T-cell (primary cell): ENCODE measurements at regions not wholly inside any gene's neighbourhood (a gene's known extent, or its start where the extent isn't known, plus 50 kb on each side); places are given as distances from the start of the nearest gene placed in this dataset.

Source experiments
- ATAC-seq, 4 experiments: fragments of 200-7000 bp in 3 of 4; fragments of 150-1000 bp in 1 of 4; cut with Tn5 transposase; replicated peaks in 1 of 4; 1 replicate in 3 of 4; 2 replicates in 1 of 4; pipeline ENCODE4 v1.10.0; 2021; ENCODE audit warnings: moderate library complexity in 3 of 4, mild to moderate bottlenecking in 2 of 4, moderate number of reproducible peaks in 1 of 4
- CTCF ChIA-PET, 2 donors: fragments of 300-600 bp; sonication (Branson Sonifier 250); formaldehyde crosslinking; loops; one replicate each; lab custom pipeline; 2022; ENCODE audit warnings: antibody characterized with exemption in 2 of 2; lab: Charles Lee
- POLR2A ChIA-PET, 2 donors: fragments of 300-600 bp; sonication (Branson Sonifier 250); formaldehyde crosslinking; loops; one replicate each; lab custom pipeline; 2022; ENCODE audit warnings: antibody characterized with exemption in 2 of 2; lab: Charles Lee
- DNase-seq, 35 experiments: peaks; one replicate each; pipeline versions ENCODE4 v3.0.0 to v3.0.0-alpha.2; 2013 to 2023
- H3K27ac ChIP-seq: one replicate; pipeline ENCODE4 v1.5.1; 2013; ENCODE audit warnings: low read length
- H3K27me3 ChIP-seq, 2 experiments: replicated peaks in 1 of 2; 1 replicate in 1 of 2; 2 replicates in 1 of 2; pipeline versions ENCODE4 v1.6.1 to v1.7.0; 2013; ENCODE audit warnings: low read length in 1 of 2, mixed read lengths in 1 of 2; ENCODE audit not compliant: control insufficient read depth in 2 of 2, insufficient read depth in 2 of 2; ENCODE audit errors: extremely low read depth in 1 of 2
- H3K36me3 ChIP-seq, 2 donors: 1 replicate in 1 of 2; 2 replicates in 1 of 2; pipeline versions ENCODE4 v1.6.1 to v1.7.0; 2013; ENCODE audit warnings: low read length in 1 of 2; ENCODE audit not compliant: control insufficient read depth in 2 of 2, insufficient read depth in 1 of 2; ENCODE audit errors: extremely low read depth in 1 of 2
- H3K4me1 ChIP-seq, 2 experiments: 1 replicate in 1 of 2; 2 replicates in 1 of 2; pipeline versions ENCODE4 v1.6.1 to v1.7.0; 2013; ENCODE audit warnings: low read length in 2 of 2, mixed read lengths in 1 of 2; ENCODE audit not compliant: insufficient read depth in 2 of 2, control insufficient read depth in 1 of 2; ENCODE audit errors: extremely low read depth in 1 of 2
- H3K4me3 ChIP-seq, 2 donors: 1 replicate in 1 of 2; 2 replicates in 1 of 2; pipeline versions ENCODE4 v1.5.1 to v1.7.0; 2013; ENCODE audit warnings: mild to moderate bottlenecking in 2 of 2, low read length in 1 of 2, moderate library complexity in 1 of 2; ENCODE audit not compliant: control insufficient read depth in 1 of 2; ENCODE audit errors: extremely low read depth in 1 of 2
- H3K9me3 ChIP-seq: 2 replicates; pipeline ENCODE4 v1.7.0; 2013
- H3K27ac Mint-ChIP-seq, 2 donors: one replicate each; pipeline ENCODE4 v1.8.0; 2020 to 2021; ENCODE audit warnings: mild to moderate bottlenecking in 2 of 2, mixed read lengths in 2 of 2
- H3K27me3 Mint-ChIP-seq, 2 donors: one replicate each; pipeline ENCODE4 v1.8.0; 2021 to 2022; ENCODE audit warnings: mixed read lengths in 2 of 2
- H3K36me3 Mint-ChIP-seq: one replicate; pipeline ENCODE4 v1.8.0; 2021; ENCODE audit warnings: mixed read lengths
- H3K4me1 Mint-ChIP-seq, 3 donors: one replicate each; pipeline ENCODE4 v1.8.0; 2020 to 2022; ENCODE audit warnings: mixed read lengths in 3 of 3, mild to moderate bottlenecking in 1 of 3
- H3K4me3 Mint-ChIP-seq, 3 donors: one replicate each; pipeline ENCODE4 v1.8.0; 2020 to 2022; ENCODE audit warnings: mild to moderate bottlenecking in 3 of 3, mixed read lengths in 3 of 3, moderate library complexity in 3 of 3
- H3K9me3 Mint-ChIP-seq, 3 donors: one replicate each; pipeline ENCODE4 v1.8.0; 2020 to 2022; ENCODE audit warnings: mixed read lengths in 3 of 3
- WGBS: methylation state at CpG from one replicate; pipeline ENCODE4 v1.1.5; 2013; ENCODE audit warnings: missing lambda C conversion rate; ENCODE audit not compliant: insufficient coverage; 5-methylcytosine and 5-hydroxymethylcytosine counted together

DNA sequence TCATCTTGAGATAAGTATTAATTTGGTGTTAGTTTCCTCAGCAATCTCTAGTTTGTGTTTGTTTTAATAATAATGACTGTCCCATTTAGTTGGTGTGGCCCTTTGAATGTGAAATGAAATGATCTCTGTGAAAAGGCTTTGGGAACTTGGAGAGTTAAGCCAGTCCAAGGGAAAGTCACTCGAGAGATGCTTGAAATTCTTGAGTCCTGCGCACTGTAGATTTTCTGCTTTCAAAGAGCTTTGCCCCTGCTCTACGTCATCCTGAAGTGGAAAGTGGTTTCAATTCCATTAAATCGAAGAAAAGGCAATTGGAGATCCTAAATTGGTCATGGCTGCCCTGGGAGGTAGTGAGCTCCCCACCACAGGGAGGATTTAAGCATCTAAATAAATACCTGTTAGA, 403.8 kb downstream of the ZNF536 start:
- peaks cover 3 to 6% of the 10 kb centered on the region in 2 donors for H3K27me3 Mint-ChIP-seq
- Histone ChIP-seq H3K27ac (no peak overlapping the region), H3K36me3 (no peaks in the 10 kb centered on the region), H3K4me1 (no peaks in the 10 kb centered on the region), H3K9me3 (no peaks in the 10 kb centered on the region), H3K4me3 (no peak overlapping the region), H3K27me3 (peaks cover 0 to 9% of the 10 kb centered on the region in 2 experiments)
- H3K4me1 Mint-ChIP-seq, result no peaks in the 10 kb centered on the region
- WGBS, result 81% methylated on average over 3 of the region's 4 CpGs
- DNase-seq (no peak), ATAC-seq (no peak)
- H3K27ac Mint-ChIP-seq, result no peak overlapping the region
- ChIA-PET POLR2A (no interaction called here), CTCF (interaction anchor here in 1 of 2 donors (1.2 kb wide), 1 partner anchor 1449 kb away, joined by 3 read pairs; no protein-coding TSS in a partner anchor)
- H3K9me3 Mint-ChIP-seq, result peaks cover 4 to 17% (median 5%) of the 10 kb centered on the region in 3 donors
- H3K36me3 Mint-ChIP-seq, result no peaks in the 10 kb centered on the region
- no peak overlapping the region for H3K4me3 Mint-ChIP-seq

DNA sequence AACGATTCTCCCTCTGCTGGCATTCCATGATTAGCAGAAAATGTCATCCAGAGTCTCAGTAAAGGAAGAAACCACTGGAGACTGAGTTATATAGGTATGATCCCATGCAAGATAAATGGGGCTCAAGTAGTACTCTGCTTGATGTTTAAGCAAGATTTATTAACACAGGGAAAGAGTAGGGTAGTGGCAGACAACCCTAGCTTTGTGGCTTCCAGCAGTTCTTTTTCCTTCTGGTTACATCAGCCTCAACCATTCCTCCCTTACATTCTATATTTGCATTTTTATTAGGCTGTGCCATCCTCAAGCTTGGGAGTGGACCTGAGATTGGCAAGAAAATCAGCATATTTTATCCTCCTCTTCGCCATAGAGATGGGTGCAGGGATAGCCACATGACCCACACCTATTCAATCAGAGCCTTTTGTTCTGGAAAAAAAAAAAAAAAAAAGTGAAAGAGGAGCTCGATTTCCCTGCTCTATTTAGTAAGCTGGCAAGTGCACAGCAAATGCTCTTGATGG, 402.1 kb downstream of the ZNF536 start:
- no peaks in the 10 kb centered on the region for H3K36me3 Mint-ChIP-seq
- H3K4me1 Mint-ChIP-seq, result no peaks in the 10 kb centered on the region
- H3K4me3 Mint-ChIP-seq, result no peak overlapping the region
- Histone ChIP-seq H3K4me1 (no peaks in the 10 kb centered on the region), H3K4me3 (no peak overlapping the region), H3K27me3 (peaks cover 0 to 8% of the 10 kb centered on the region in 2 experiments), H3K36me3 (no peaks in the 10 kb centered on the region), H3K9me3 (no peaks in the 10 kb centered on the region), H3K27ac (no peak overlapping the region)
- DNase-seq (no peak), ATAC-seq (no peak)
- no peak overlapping the region for H3K27ac Mint-ChIP-seq
- H3K9me3 Mint-ChIP-seq, result peaks cover 4 to 17% (median 7%) of the 10 kb centered on the region in 3 donors
- peaks cover 3 to 5% of the 10 kb centered on the region in 2 donors for H3K27me3 Mint-ChIP-seq
- WGBS, result 67% methylated on average over 1 of the region's 3 CpGs
- CTCF ChIA-PET, result interaction anchor here in 1 of 2 donors (0.6 to 0.7 kb wide), 2 partner anchors 18 to 1895 kb away, joined by 3 to 10 read pairs; no protein-coding TSS in a partner anchor
- POLR2A ChIA-PET, result no interaction called here

DNA sequence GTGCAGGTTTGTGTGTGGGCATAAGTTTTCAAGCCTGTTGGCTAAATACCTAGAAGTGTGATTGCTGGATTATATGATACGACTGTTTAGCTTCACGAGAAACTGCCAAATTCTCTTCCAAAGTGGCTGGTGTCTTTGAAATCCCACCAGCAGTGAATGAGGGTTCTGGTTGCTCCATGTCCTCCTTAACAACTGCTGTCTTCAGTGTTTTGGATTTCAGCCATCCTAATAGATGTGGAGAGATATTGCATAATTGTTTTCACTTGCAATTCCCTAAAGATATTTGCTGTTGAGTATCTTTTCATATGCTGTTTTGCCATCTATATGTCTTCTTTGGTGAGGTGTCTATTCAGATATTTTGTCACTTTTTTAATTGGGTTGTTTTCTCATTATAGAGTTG, 390.5 kb downstream of the ZNF536 start:
- no peaks in the 10 kb centered on the region for H3K27me3 ChIP-seq
- Mint-ChIP-seq H3K4me3 (no peak overlapping the region), H3K4me1 (no peaks in the 10 kb centered on the region), H3K36me3 (no peaks in the 10 kb centered on the region), H3K27me3 (peaks cover 1 to 4% of the 10 kb centered on the region in 2 donors), H3K27ac (no peak overlapping the region), H3K9me3 (peaks cover 0 to 4% (median 2%) of the 10 kb centered on the region in 3 donors)
- H3K4me1 ChIP-seq, result no peaks in the 10 kb centered on the region
- H3K4me3 ChIP-seq, result no peak overlapping the region
- H3K27ac ChIP-seq, result no peak overlapping the region
- WGBS, result 60% methylated on average over 1 of the region's 2 CpGs
- H3K9me3 ChIP-seq, result no peaks in the 10 kb centered on the region
- no peaks in the 10 kb centered on the region for H3K36me3 ChIP-seq
- no peak for DNase-seq
- ChIA-PET POLR2A (no interaction called here), CTCF (no interaction called here)
- no peak for ATAC-seq

DNA sequence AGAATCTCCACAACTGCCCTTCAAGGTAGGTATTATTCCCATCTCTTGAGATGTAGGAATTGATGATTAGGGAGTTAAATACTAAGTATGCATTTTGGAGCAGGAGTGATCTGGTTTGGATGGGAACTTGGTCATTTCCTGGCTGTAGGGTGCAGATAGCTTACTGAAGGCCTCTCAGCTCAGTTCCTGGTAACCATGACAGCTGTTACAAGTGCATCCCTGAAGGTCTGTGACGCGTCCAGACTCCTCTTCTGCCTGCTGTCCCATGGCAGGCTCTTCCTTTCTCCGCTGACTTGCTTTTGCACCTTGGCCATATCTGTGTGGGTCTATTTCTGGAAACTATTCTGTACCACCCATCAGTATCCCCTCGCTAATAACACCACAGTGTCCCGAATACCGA, 387.8 kb downstream of the ZNF536 start:
- no peak overlapping the region for H3K27ac Mint-ChIP-seq
- no peak overlapping the region for H3K4me3 ChIP-seq
- H3K27me3 Mint-ChIP-seq, result peaks cover 0 to 7% of the 10 kb centered on the region in 2 donors
- no peaks in the 10 kb centered on the region for H3K9me3 Mint-ChIP-seq
- H3K36me3 Mint-ChIP-seq, result no peaks in the 10 kb centered on the region
- ATAC-seq (no peak), DNase-seq (no peak)
- no peak overlapping the region for H3K4me3 Mint-ChIP-seq
- no peaks in the 10 kb centered on the region for H3K9me3 ChIP-seq
- CTCF ChIA-PET, result no interaction called here
- no peaks in the 10 kb centered on the region for H3K4me1 Mint-ChIP-seq
- H3K27ac ChIP-seq, result no peak overlapping the region
- no peaks in the 10 kb centered on the region for H3K36me3 ChIP-seq
- no peaks in the 10 kb centered on the region for H3K4me1 ChIP-seq
- 80% methylated on average over 2 of the region's 6 CpGs for whole genome bisulfite sequencing
- H3K27me3 ChIP-seq, result no peaks in the 10 kb centered on the region
- POLR2A ChIA-PET, result no interaction called here

DNA sequence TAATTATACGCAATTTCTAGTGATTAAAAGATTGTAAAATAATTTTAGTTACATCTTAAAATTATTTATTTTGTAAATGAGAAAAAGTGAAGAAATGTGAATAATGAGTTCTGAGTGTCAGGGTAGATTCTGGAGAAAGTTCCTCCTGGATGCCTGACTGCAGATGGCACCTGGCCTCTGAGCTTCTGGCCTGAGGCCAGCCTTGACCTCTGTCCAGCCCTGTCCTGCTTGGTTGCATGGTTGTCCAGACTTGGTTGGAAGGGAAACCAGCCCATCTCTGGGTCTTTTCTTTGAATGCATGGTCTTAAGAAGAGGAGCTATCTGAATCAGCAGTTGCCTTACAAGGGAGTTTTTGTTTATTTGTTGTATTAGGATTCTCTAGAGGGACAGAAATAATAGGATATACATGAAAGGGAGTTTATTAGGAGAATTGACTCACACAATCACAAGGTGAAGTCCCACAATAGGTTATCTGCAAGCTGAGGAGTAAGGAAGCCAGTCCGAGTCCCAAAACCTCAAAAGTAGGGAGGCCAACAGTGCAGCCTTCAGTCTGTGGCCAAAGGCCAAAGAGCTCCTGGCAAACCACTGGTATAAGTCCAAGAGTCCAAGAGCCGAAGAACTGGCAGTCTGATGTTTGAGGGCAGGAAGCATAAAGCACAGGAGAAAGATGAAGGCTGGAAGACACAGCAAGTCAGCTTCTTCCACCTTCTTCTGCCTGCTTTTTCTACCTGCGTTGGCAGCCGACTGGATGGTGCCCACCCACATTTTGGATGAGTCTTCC, 385.8 kb downstream of the ZNF536 start:
- Mint-ChIP-seq H3K27ac (no peak overlapping the region), H3K36me3 (no peaks in the 10 kb centered on the region), H3K4me3 (no peak overlapping the region), H3K27me3 (peaks cover 0 to 10% of the 10 kb centered on the region in 2 donors), H3K9me3 (no peaks in the 10 kb centered on the region), H3K4me1 (no peaks in the 10 kb centered on the region)
- ChIA-PET CTCF (no interaction called here), POLR2A (no interaction called here)
- 90% methylated on average over 2 of the region's 5 CpGs for WGBS
- H3K27ac ChIP-seq, result no peak overlapping the region
- H3K36me3 ChIP-seq, result no peaks in the 10 kb centered on the region
- DNase-seq, result no peak
- H3K4me3 ChIP-seq, result no peak overlapping the region
- no peaks in the 10 kb centered on the region for H3K4me1 ChIP-seq
- no peaks in the 10 kb centered on the region for H3K9me3 ChIP-seq
- no peak for ATAC-seq
- H3K27me3 ChIP-seq, result no peaks in the 10 kb centered on the region

DNA sequence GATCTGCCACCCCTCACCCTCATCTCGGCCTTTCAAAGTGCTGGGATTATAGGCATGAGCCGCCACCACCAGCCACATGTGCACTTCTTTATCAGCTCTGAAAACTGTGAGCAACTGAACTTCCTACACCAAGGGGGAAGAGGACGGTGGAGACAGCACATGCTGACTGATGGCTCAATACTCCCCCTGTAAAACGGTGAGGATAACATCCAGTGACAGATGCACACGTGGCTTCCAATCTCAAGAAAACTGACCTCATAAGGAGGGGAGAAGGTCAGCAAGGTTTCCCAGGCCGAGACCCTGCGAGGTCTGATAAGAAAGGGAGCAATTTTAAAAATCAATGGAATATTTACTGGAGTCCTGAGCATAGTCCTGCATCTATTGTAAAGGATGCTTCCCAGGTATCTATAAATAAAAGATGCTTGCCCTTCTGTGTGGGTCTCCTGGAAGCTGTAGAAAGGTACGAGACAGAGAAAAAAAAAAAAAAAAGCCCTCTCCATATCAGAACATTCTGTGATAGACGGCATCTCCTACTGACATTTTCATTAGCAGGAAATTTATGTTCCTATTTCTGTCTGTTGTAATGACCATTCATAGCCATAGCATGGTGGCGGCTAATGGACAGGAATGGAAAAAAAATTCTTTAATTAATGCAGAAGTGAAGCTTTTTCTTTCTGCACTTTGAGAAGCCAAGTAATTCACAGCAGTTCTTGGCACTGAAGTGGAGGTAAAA, 385.1 kb downstream of the ZNF536 start:
- Mint-ChIP-seq H3K36me3 (no peaks in the 10 kb centered on the region), H3K4me3 (no peak overlapping the region), H3K9me3 (no peaks in the 10 kb centered on the region), H3K27me3 (peaks cover 2 to 10% of the 10 kb centered on the region in 2 donors), H3K4me1 (no peaks in the 10 kb centered on the region), H3K27ac (no peak overlapping the region)
- H3K4me1 ChIP-seq, result no peaks in the 10 kb centered on the region
- POLR2A ChIA-PET, result interaction anchor here in 1 of 2 donors (0.6 kb wide), 1 partner anchor 365 kb away, joined by 3 read pairs; no protein-coding TSS in a partner anchor
- 37% methylated on average over 2 of the region's 10 CpGs for WGBS
- ATAC-seq (no peak), DNase-seq (no peak)
- H3K27ac ChIP-seq, result no peak overlapping the region
- H3K36me3 ChIP-seq, result no peaks in the 10 kb centered on the region
- H3K27me3 ChIP-seq, result no peaks in the 10 kb centered on the region
- no peaks in the 10 kb centered on the region for H3K9me3 ChIP-seq
- H3K4me3 ChIP-seq, result no peak overlapping the region
- CTCF ChIA-PET, result no interaction called here
